Spleen (tissue), 7 donors: ENCODE measurements at regions not wholly inside any gene's neighbourhood (a gene's known extent, or its start where the extent isn't known, plus 50 kb on each side); places are given as distances from the start of the nearest gene placed in this dataset.

ENCODE experiments used
- CTCF ChIP-seq, 11 experiments: fragments of 200-600 bp in 7 of 11; fragments of 450-650 bp in 4 of 11; sonication (generic) in 4 of 11; IDR thresholded peaks in 8 of 11; conservative IDR thresholded peaks in 3 of 11; 1 replicate in 7 of 11; 2 replicates in 4 of 11; pipeline versions ENCODE4 v1.4.0 to v1.8.0; 2016 to 2021; ENCODE audit warnings: antibody characterized with exemption in 11 of 11, inconsistent platforms in 4 of 11, mild to moderate bottlenecking in 1 of 11
- POLR2A ChIP-seq, 3 donors: fragments of 450-650 bp; IDR thresholded peaks; one replicate each; pipeline ENCODE4 v1.5.1; 2017; ENCODE audit warnings: antibody characterized with exemption in 3 of 3, mild to moderate bottlenecking in 1 of 3
- donor health status: DM: no; HTN: no; CAD: no; lungs with moderate emphysema.
- donor health status: DM: no; HTN: no; CAD: no.
- donor health status: DM: no; HTN: no; CAD: no.

GRCh38 chr9:117784996-117785395 lies 80.8 kb downstream of the TLR4 start:
- no peak for TF ChIP-seq CTCF (IDR thresholded peaks at IDR 0.05 in 8 of 11, conservative IDR thresholded peaks at IDR 0.05 in 3 of 11)
- TF ChIP-seq POLR2A (IDR thresholded peaks at IDR 0.05), result no peak
